HCT116 (cell line): ENCODE measurements at regions not wholly inside any gene's neighbourhood (a gene's known extent, or its start where the extent isn't known, plus 50 kb on each side); places are given as distances from the start of the nearest gene placed in this dataset.

Experiments
- ATAC-seq: fragments of 200-7000 bp; cut with Tn5 transposase; 2 replicates; pipeline ENCODE4 v1.9.1; 2020; ENCODE audit warnings: mild to moderate bottlenecking, moderate library complexity
- BruUV-seq: library from RNA; stranded (reverse); fragments of 400-500 nt; replicated peaks from 2 replicates; lab custom pipeline; 2021; lab: Mats Ljungman, UMichigan
- CTCF ChIA-PET: fragments of 300-600 bp; sonication (Branson Sonifier 250); formaldehyde crosslinking; loops from one replicate; lab custom pipeline; 2021; ENCODE audit warnings: antibody characterized with exemption; lab: Charles Lee
- POLR2A ChIA-PET: fragments of 300-600, 350-600 bp; sonication (Branson Sonifier 250); formaldehyde crosslinking; loops from one replicate; lab custom pipeline; 2021; ENCODE audit warnings: antibody characterized with exemption; lab: Charles Lee
- RAD21 ChIA-PET, 2 experiments: fragments of 300-600 bp; sonication (Branson Sonifier 250); formaldehyde crosslinking; loops; one replicate each; lab custom pipeline; 2023; ENCODE audit warnings: low total read pairs in 2 of 2; ENCODE audit not compliant: uncharacterized antibody in 2 of 2, unreplicated experiment in 2 of 2, low non-redundant PET in 1 of 2; lab: Charles Lee
- DNase-seq: peaks from one replicate; pipeline ENCODE4 v3.0.0-alpha.2; 2010; ENCODE audit warnings: low read depth, low spot score
- H2AFZ ChIP-seq: fragments of 200-600 bp; shearing (Covaris generic), sonication (generic); 2 replicates; pipeline ENCODE4 v1.6.1; 2017; ENCODE audit warnings: low read depth, mixed run types, mixed read lengths, antibody characterized with exemption, low read length; ENCODE audit not compliant: poor library complexity, severe bottlenecking
- H3K27ac ChIP-seq: 2 replicates; pipeline ENCODE4 v1.5.1; 2012; ENCODE audit warnings: low read depth, low read length
- H3K27me3 ChIP-seq: fragments of 200-600 bp; sonication (generic); 2 replicates; pipeline ENCODE4 v1.6.1; 2016; ENCODE audit warnings: mixed run types, low read length, mixed read lengths; ENCODE audit not compliant: insufficient read depth
- H3K36me3 ChIP-seq, 2 experiments: fragments of 200-500 bp in 1 of 2; fragments of 200-600 bp in 1 of 2; sonication (Bioruptor generic) in 1 of 2; sonication (generic) in 1 of 2; 2 replicates each; pipeline versions ENCODE4 v1.5.1 to v1.6.1; 2014 to 2016; ENCODE audit warnings: low read length in 2 of 2, inconsistent platforms in 1 of 2, mixed read lengths in 1 of 2, mixed run types in 1 of 2; ENCODE audit not compliant: insufficient read depth in 2 of 2, control insufficient read depth in 1 of 2
- H3K4me1 ChIP-seq, 2 experiments: fragments of 200-600 bp in 1 of 2; sonication (generic) in 1 of 2; 2 replicates each; pipeline versions ENCODE4 v1.5.1 to v1.6.1; 2012 to 2017; ENCODE audit warnings: low read length in 2 of 2, inconsistent platforms in 1 of 2, mild to moderate bottlenecking in 1 of 2, mixed read lengths in 1 of 2, mixed run types in 1 of 2, moderate library complexity in 1 of 2; ENCODE audit not compliant: insufficient read depth in 2 of 2, control insufficient read depth in 1 of 2
- H3K4me2 ChIP-seq: fragments of 200-600 bp; sonication (generic); 2 replicates; pipeline ENCODE4 v1.6.1; 2017; ENCODE audit warnings: mixed run types, low read length, mixed read lengths
- H3K4me3 ChIP-seq, 2 experiments: fragments of 200-600 bp in 1 of 2; sonication (generic) in 1 of 2; replicated peaks in 1 of 2; 2 replicates each; pipeline ENCODE4 v1.5.1; 2011 to 2016; ENCODE audit warnings: low read length in 2 of 2, control low read depth in 1 of 2, low read depth in 1 of 2, mild to moderate bottlenecking in 1 of 2, mixed read lengths in 1 of 2, mixed run types in 1 of 2
- H3K79me2 ChIP-seq: fragments of 200-600 bp; sonication (generic); 2 replicates; pipeline ENCODE4 v1.6.1; 2017; ENCODE audit warnings: mild to moderate bottlenecking, mixed run types, low read length, moderate library complexity, mixed read lengths; ENCODE audit not compliant: insufficient read depth
- H3K9ac ChIP-seq: fragments of 200-600 bp; sonication (generic); 2 replicates; pipeline ENCODE4 v1.6.1; 2016; ENCODE audit warnings: low read length, mixed read lengths
- H3K9me2 ChIP-seq: fragments of 200-600 bp; sonication (generic), shearing (Covaris generic); 2 replicates; pipeline ENCODE4 v1.6.1; 2017; ENCODE audit warnings: mixed run types, mild to moderate bottlenecking, moderate library complexity; ENCODE audit not compliant: insufficient read depth
- H3K9me3 ChIP-seq, 2 experiments: fragments of 200-500 bp in 1 of 2; fragments of 200-600 bp in 1 of 2; sonication (Bioruptor generic) in 1 of 2; sonication (generic) in 1 of 2; 2 replicates each; pipeline ENCODE4 v1.6.1; 2014 to 2017; ENCODE audit warnings: low read length in 2 of 2, mixed read lengths in 2 of 2, inconsistent platforms in 1 of 2, low read depth in 1 of 2, mild to moderate bottlenecking in 1 of 2, mixed run types in 1 of 2, moderate library complexity in 1 of 2; ENCODE audit not compliant: control insufficient read depth in 1 of 2, insufficient read depth in 1 of 2
- H4K20me1 ChIP-seq: fragments of 200-600 bp; sonication (generic), shearing (Covaris generic); 2 replicates; pipeline ENCODE4 v1.6.1; 2017; ENCODE audit warnings: mixed run types, mild to moderate bottlenecking, moderate library complexity; ENCODE audit not compliant: insufficient read depth
- ATF3 ChIP-seq: IDR thresholded peaks from 2 replicates; pipeline ENCODE4 v1.6.1; 2012
- CBX3 ChIP-seq: IDR thresholded peaks from 2 replicates; pipeline ENCODE4 v1.6.1; 2012; ENCODE audit warnings: low read depth
- CEBPB ChIP-seq: IDR thresholded peaks from 2 replicates; pipeline ENCODE4 v1.6.1; 2012; ENCODE audit warnings: low read depth
- ELF1 ChIP-seq: IDR thresholded peaks from 2 replicates; pipeline ENCODE4 v1.6.1; 2012; ENCODE audit warnings: low read depth, borderline replicate concordance
- EZH2 ChIP-seq: fragments of 200-600 bp; sonication (generic); IDR thresholded peaks from 2 replicates; pipeline ENCODE4 v1.6.1; 2017; ENCODE audit warnings: antibody characterized with exemption, mixed run types
- FOSL1 ChIP-seq: IDR thresholded peaks from 2 replicates; pipeline ENCODE4 v1.6.1; 2012; ENCODE audit warnings: low read depth
- JUND ChIP-seq: IDR thresholded peaks from 2 replicates; pipeline ENCODE4 v1.6.1; 2012
- MAX ChIP-seq: IDR thresholded peaks from 2 replicates; pipeline ENCODE4 v1.6.1; 2012
- POLR2AphosphoS5 ChIP-seq: IDR thresholded peaks from 2 replicates; pipeline ENCODE4 v1.6.1; 2011; ENCODE audit warnings: mild to moderate bottlenecking, low read depth, low read length, moderate library complexity
- RAD21 ChIP-seq: IDR thresholded peaks from 2 replicates; pipeline ENCODE4 v1.6.1; 2012; ENCODE audit warnings: low read depth, mild to moderate bottlenecking
- REST ChIP-seq: IDR thresholded peaks from 2 replicates; pipeline ENCODE4 v1.6.1; 2012; ENCODE audit warnings: low read depth
- SP1 ChIP-seq: IDR thresholded peaks from 2 replicates; pipeline ENCODE4 v1.6.1; 2012; ENCODE audit warnings: low read depth
- TCF7L2 ChIP-seq: IDR thresholded peaks from 2 replicates; pipeline ENCODE4 v1.7.0; 2011; ENCODE audit warnings: borderline replicate concordance, inconsistent platforms; ENCODE audit not compliant: insufficient read depth, insufficient read length; ENCODE audit errors: extremely low read depth
- intact Hi-C: fragments of 100-400 bp; cut with micrococcal nuclease; formaldehyde crosslinking; loops from 2 replicates; pipeline ENCODE4 v1.10.0; 2022
- TF ChIP-seq, protein P1 (sequence below), 3 experiments: fragments of 200-600 bp in 1 of 3; sonication (generic) in 1 of 3; IDR thresholded peaks in 2 of 3; conservative IDR thresholded peaks in 1 of 3; 2 replicates each; pipeline ENCODE4 v1.5.1; 2012 to 2017; ENCODE audit warnings: low read depth in 2 of 3, low read length in 2 of 3, antibody characterized with exemption in 1 of 3, borderline replicate concordance in 1 of 3, control low read depth in 1 of 3, mild to moderate bottlenecking in 1 of 3, mixed read lengths in 1 of 3, mixed run types in 1 of 3, moderate library complexity in 1 of 3; ENCODE audit not compliant: insufficient read depth in 1 of 3

- CTCF ChIA-PET, result no interaction called here
- H3K4me1 ChIP-seq, result no peaks in the 10 kb centered on the region
- intact Hi-C loops, result no loop called here
- no peak for DNase-seq
- BruUV-seq, result no TSS peak
- H3K36me3 ChIP-seq, result no peaks in the 10 kb centered on the region
- no peak overlapping the region for H2AFZ ChIP-seq
- no peak overlapping the region for H3K9ac ChIP-seq
- no peak overlapping the region for H3K27ac ChIP-seq
- POLR2A ChIA-PET, result no interaction called here
- RAD21 ChIA-PET, result no interaction called here
- no peak overlapping the region for H3K4me3 ChIP-seq
- no peak for ATAC-seq
- no peaks in the 10 kb centered on the region for H4K20me1 ChIP-seq
- no peaks in the 10 kb centered on the region for H3K27me3 ChIP-seq
- no peaks in the 10 kb centered on the region for H3K9me3 ChIP-seq
- H3K79me2 ChIP-seq, result no peaks in the 10 kb centered on the region
- TF ChIP-seq CBX3, result no peak
- TF ChIP-seq POLR2AphosphoS5, result no peak
- no peak for TF ChIP-seq ATF3
- TF ChIP-seq EZH2, result no peak
- no peak for TF ChIP-seq FOSL1
- TF ChIP-seq MAX, result no peak
- no peak for TF ChIP-seq RAD21
- H3K9me2 ChIP-seq, result no peaks in the 10 kb centered on the region
- no peak overlapping the region for H3K4me2 ChIP-seq
These were observed 473.9 kb downstream of the BCL11B start for GRCh38 chr14:98798099-98798498.

DNA sequence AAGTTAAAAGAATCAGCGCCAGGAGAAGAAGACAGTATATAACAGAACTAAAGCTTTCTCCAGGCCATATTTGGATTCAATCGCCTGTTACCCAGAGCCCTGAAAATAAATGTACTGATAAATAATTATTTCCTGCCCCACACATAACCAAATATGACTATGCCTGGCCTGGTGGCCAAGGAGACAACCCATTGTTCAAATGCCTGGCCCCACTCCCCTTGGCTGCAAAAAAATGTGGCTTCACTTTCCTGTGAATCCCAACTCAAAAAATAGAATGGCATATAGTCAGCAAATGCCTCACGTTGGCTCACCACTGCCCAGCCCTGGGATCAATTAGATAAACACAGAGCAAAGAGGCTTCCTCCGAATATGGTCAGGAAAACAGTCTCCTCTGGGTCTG is 472.1 kb downstream of the BCL11B start:
- TF ChIP-seq EZH2 (no peak), RAD21 (no peak), ATF3 (no peak), REST (no peak), JUND (no peak), ELF1 (no peak), SP1 (no peak), TCF7L2 (no peak), CBX3 (no peak), CEBPB (no peak)
- TF ChIP-seq, protein P1, sequence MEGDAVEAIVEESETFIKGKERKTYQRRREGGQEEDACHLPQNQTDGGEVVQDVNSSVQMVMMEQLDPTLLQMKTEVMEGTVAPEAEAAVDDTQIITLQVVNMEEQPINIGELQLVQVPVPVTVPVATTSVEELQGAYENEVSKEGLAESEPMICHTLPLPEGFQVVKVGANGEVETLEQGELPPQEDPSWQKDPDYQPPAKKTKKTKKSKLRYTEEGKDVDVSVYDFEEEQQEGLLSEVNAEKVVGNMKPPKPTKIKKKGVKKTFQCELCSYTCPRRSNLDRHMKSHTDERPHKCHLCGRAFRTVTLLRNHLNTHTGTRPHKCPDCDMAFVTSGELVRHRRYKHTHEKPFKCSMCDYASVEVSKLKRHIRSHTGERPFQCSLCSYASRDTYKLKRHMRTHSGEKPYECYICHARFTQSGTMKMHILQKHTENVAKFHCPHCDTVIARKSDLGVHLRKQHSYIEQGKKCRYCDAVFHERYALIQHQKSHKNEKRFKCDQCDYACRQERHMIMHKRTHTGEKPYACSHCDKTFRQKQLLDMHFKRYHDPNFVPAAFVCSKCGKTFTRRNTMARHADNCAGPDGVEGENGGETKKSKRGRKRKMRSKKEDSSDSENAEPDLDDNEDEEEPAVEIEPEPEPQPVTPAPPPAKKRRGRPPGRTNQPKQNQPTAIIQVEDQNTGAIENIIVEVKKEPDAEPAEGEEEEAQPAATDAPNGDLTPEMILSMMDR (IDR thresholded peaks at IDR 0.05 in 2 of 3, conservative IDR thresholded peaks at IDR 0.05 in 1 of 3; ENCODE audit: borderline replicate concordance in 1 of 3, insufficient read depth in 1 of 3, low read depth in 2 of 3, low read length in 2 of 3), result no peak
- TF ChIP-seq, all 23 proteins: peak for 0
- DNase-seq (no peak), ATAC-seq (no peak)
- intact Hi-C loops, result no loop called here
- Histone ChIP-seq H3K27me3 (no peaks in the 10 kb centered on the region), H3K9ac (no peak overlapping the region), H3K4me3 (no peak overlapping the region), H3K36me3 (no peaks in the 10 kb centered on the region), H3K79me2 (no peaks in the 10 kb centered on the region), H3K4me1 (no peaks in the 10 kb centered on the region), H3K9me2 (no peaks in the 10 kb centered on the region), H2AFZ (no peak overlapping the region), H3K4me2 (no peak overlapping the region), H3K27ac (no peak overlapping the region), H4K20me1 (no peaks in the 10 kb centered on the region), H3K9me3 (no peaks in the 10 kb centered on the region)
- BruUV-seq, result no TSS peak
- RAD21 ChIA-PET, result no interaction called here
- CTCF ChIA-PET, result no interaction called here
- POLR2A ChIA-PET, result no interaction called here
